B cell (primary cell): ENCODE measurements at regions not wholly inside any gene's neighbourhood (a gene's known extent, or its start where the extent isn't known, plus 50 kb on each side); places are given as distances from the start of the nearest gene placed in this dataset.

ENCODE experiments used
- EZH2 ChIP-seq: IDR thresholded peaks from 2 replicates; pipeline ENCODE4 v1.6.1; 2012; ENCODE audit warnings: borderline replicate concordance, low read depth, mild to moderate bottlenecking, moderate library complexity, low read length; ENCODE audit not compliant: insufficient read depth, poor library complexity, severe bottlenecking
- TF ChIP-seq, protein P1 (sequence below): fragments of 200-600 bp; IDR thresholded peaks from one replicate; pipeline ENCODE4 v1.8.0; 2022; ENCODE audit warnings: antibody characterized with exemption, mild to moderate bottlenecking

DNA sequence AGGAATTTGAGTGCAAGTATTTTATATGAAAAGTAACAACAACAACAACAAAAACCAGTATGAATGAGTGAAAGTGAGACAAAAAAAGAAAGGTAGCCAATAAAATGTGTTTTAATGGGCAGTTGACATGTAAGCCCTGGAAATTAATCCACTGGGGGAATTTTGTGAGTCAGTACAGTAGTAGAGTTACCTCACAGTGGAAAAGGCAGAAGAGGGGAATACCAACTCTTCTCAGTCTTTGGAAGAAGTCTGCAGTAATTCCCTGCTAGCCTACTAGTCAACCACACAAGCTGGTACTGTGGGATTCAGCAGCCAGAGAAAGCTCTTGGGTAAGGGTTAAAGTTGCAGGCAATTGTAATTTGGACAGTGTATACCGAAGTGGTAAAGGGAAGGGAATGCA is 76.3 kb upstream of the IL15 start:
- TF ChIP-seq, protein P1, sequence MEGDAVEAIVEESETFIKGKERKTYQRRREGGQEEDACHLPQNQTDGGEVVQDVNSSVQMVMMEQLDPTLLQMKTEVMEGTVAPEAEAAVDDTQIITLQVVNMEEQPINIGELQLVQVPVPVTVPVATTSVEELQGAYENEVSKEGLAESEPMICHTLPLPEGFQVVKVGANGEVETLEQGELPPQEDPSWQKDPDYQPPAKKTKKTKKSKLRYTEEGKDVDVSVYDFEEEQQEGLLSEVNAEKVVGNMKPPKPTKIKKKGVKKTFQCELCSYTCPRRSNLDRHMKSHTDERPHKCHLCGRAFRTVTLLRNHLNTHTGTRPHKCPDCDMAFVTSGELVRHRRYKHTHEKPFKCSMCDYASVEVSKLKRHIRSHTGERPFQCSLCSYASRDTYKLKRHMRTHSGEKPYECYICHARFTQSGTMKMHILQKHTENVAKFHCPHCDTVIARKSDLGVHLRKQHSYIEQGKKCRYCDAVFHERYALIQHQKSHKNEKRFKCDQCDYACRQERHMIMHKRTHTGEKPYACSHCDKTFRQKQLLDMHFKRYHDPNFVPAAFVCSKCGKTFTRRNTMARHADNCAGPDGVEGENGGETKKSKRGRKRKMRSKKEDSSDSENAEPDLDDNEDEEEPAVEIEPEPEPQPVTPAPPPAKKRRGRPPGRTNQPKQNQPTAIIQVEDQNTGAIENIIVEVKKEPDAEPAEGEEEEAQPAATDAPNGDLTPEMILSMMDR = no peak
- TF ChIP-seq EZH2 = no peak
